ENCODE measurements at regions not wholly inside any gene's neighbourhood (a gene's known extent, or its start where the extent isn't known, plus 50 kb on each side); places are given as distances from the start of the nearest gene placed in this dataset.

GRCh38 chr20:11011653-11012052 is 337.9 kb upstream of the JAG1 start:
- H3K27ac Mint-ChIP-seq, result no peak overlapping the region

GRCh38 chr20:11012975-11013374 is 339.2 kb upstream of the JAG1 start:
- Mint-ChIP-seq H3K4me1 (0 out of 3 replicates have a peak, but pooled peaks cover 3% of the 10 kb centered on the region), H3K27me3 (ENCODE audit: insufficient read depth, low read depth, poor library complexity) (no peaks in the 10 kb centered on the region), H3K4me3 (no peak overlapping the region), H3K9me3 (no peaks in the 10 kb centered on the region), H3K36me3 (ENCODE audit: low read depth) (no peaks in the 10 kb centered on the region), H3K27ac (no peak overlapping the region)
- no peak overlapping the region for H3K4me2 ChIP-seq
- H3K27me3 ChIP-seq (ENCODE audit: insufficient read depth), result no peaks in the 10 kb centered on the region
- H3F3A ChIP-seq (replicated peaks; ENCODE audit: low read depth), result no peaks in the 10 kb centered on the region
- no peaks in the 10 kb centered on the region for H3K9me2 ChIP-seq (ENCODE audit: insufficient read depth)
- no peaks in the 10 kb centered on the region for H3K36me3 ChIP-seq (ENCODE audit: insufficient read depth)
- no peaks in the 10 kb centered on the region for H4K20me1 ChIP-seq (replicated peaks; ENCODE audit: insufficient read depth)
- no peaks in the 10 kb centered on the region for H3K4me1 ChIP-seq (ENCODE audit: insufficient read depth)
- no peak overlapping the region for H3K4me3 ChIP-seq
- DNase-seq (ENCODE audit: low spot score), result no peak
- H3K27ac ChIP-seq (ENCODE audit: low read depth), result no peak overlapping the region
- H2AFZ ChIP-seq, result no peak overlapping the region
- H3K79me2 ChIP-seq (replicated peaks; ENCODE audit: insufficient read depth), result no peaks in the 10 kb centered on the region
- ATAC-seq, result no peak
- TF ChIP-seq REST (IDR thresholded peaks at IDR 0.05; ENCODE audit: unreplicated experiment), result no peak
- no peak for TF ChIP-seq ETS1 (IDR thresholded peaks at IDR 0.05)
- TF ChIP-seq POLR2AphosphoS5 (IDR thresholded peaks at IDR 0.05; ENCODE audit: low read depth), result no peak
- no peak for TF ChIP-seq NANOG (IDR thresholded peaks at IDR 0.05; ENCODE audit: borderline replicate concordance)
- no peak for TF ChIP-seq ZNF114 (CRISPR knock-in tag; IDR thresholded peaks at IDR 0.05)
- no peak for TF ChIP-seq CREB1 (CRISPR knock-in tag; IDR thresholded peaks at IDR 0.05; ENCODE audit: low read depth)
- no peak for TF ChIP-seq JUNB (IDR thresholded peaks at IDR 0.05; ENCODE audit: unreplicated experiment)

More at GRCh38 chr20:11011653-11012052, 337.9 kb upstream of the JAG1 start:
- no peaks in the 10 kb centered on the region for H3K27me3 Mint-ChIP-seq (ENCODE audit: insufficient read depth, low read depth, poor library complexity)
- H3K27ac ChIP-seq (ENCODE audit: low read depth), result no peak overlapping the region
- no peaks in the 10 kb centered on the region for H3F3A ChIP-seq (replicated peaks; ENCODE audit: low read depth)
- H3K4me1 ChIP-seq (ENCODE audit: insufficient read depth), result no peaks in the 10 kb centered on the region
- no peaks in the 10 kb centered on the region for H3K36me3 ChIP-seq (ENCODE audit: insufficient read depth)
- no peaks in the 10 kb centered on the region for H4K20me1 ChIP-seq (replicated peaks; ENCODE audit: insufficient read depth)
- no peaks in the 10 kb centered on the region for H3K36me3 Mint-ChIP-seq (ENCODE audit: low read depth)
- H3K4me3 Mint-ChIP-seq, result no peak overlapping the region
- DNase-seq (ENCODE audit: low spot score) (no peak), ATAC-seq (no peak)
- TF ChIP-seq STAT1 (IDR thresholded peaks at IDR 0.05; ENCODE audit: unreplicated experiment) (no peak), ETS1 (IDR thresholded peaks at IDR 0.05) (no peak), NANOG (IDR thresholded peaks at IDR 0.05; ENCODE audit: borderline replicate concordance) (no peak), EZH2phosphoT487 (IDR thresholded peaks at IDR 0.05; ENCODE audit: unreplicated experiment) (no peak), POLR2AphosphoS5 (IDR thresholded peaks at IDR 0.05; ENCODE audit: low read depth) (no peak), EZH2 (IDR thresholded peaks at IDR 0.05; ENCODE audit: low read depth, unreplicated experiment) (no peak), REST (IDR thresholded peaks at IDR 0.05; ENCODE audit: unreplicated experiment) (no peak), JUNB (IDR thresholded peaks at IDR 0.05; ENCODE audit: unreplicated experiment) (no peak)
- H2AFZ ChIP-seq, result no peak overlapping the region
- 0 out of 3 replicates have a peak, but pooled peaks cover 3% of the 10 kb centered on the region for H3K4me1 Mint-ChIP-seq
- no peak overlapping the region for H3K4me3 ChIP-seq
- no peaks in the 10 kb centered on the region for H3K27me3 ChIP-seq (ENCODE audit: insufficient read depth)
- H3K79me2 ChIP-seq (replicated peaks; ENCODE audit: insufficient read depth), result no peaks in the 10 kb centered on the region
- H3K9me3 Mint-ChIP-seq, result 0 out of 3 replicates have a peak, but pooled peaks cover 4% of the 10 kb centered on the region
- no peak overlapping the region for H3K4me2 ChIP-seq
- no peaks in the 10 kb centered on the region for H3K9me2 ChIP-seq (ENCODE audit: insufficient read depth)

Measured in GM23338 (cell line).